HCT116 (cell line): ENCODE measurements at regions not wholly inside any gene's neighbourhood (a gene's known extent, or its start where the extent isn't known, plus 50 kb on each side); places are given as distances from the start of the nearest gene placed in this dataset.
A peak's percentile ranks its signal among the peaks of the same experiment; 100 is the strongest.
"Not testable (repeated sequence)": the region's sequence is repeated elsewhere in the genome, so short reads cannot be mapped to it uniquely, and the experiment has no call there.

Experiments used
- ATF3 ChIP-seq: IDR thresholded peaks from 2 replicates; pipeline ENCODE4 v1.6.1; 2012
- CBX3 ChIP-seq: IDR thresholded peaks from 2 replicates; pipeline ENCODE4 v1.6.1; 2012; ENCODE audit warnings: low read depth
- CEBPB ChIP-seq: IDR thresholded peaks from 2 replicates; pipeline ENCODE4 v1.6.1; 2012; ENCODE audit warnings: low read depth
- CTCF ChIP-seq, 3 experiments: fragments of 200-600 bp in 1 of 3; sonication (generic) in 1 of 3; IDR thresholded peaks in 2 of 3; conservative IDR thresholded peaks in 1 of 3; 2 replicates each; pipeline ENCODE4 v1.5.1; 2012 to 2017; ENCODE audit warnings: low read depth in 2 of 3, low read length in 2 of 3, antibody characterized with exemption in 1 of 3, borderline replicate concordance in 1 of 3, control low read depth in 1 of 3, mild to moderate bottlenecking in 1 of 3, mixed read lengths in 1 of 3, mixed run types in 1 of 3, moderate library complexity in 1 of 3; ENCODE audit not compliant: insufficient read depth in 1 of 3
- ELF1 ChIP-seq: IDR thresholded peaks from 2 replicates; pipeline ENCODE4 v1.6.1; 2012; ENCODE audit warnings: low read depth, borderline replicate concordance
- FOSL1 ChIP-seq: IDR thresholded peaks from 2 replicates; pipeline ENCODE4 v1.6.1; 2012; ENCODE audit warnings: low read depth
- MAX ChIP-seq: IDR thresholded peaks from 2 replicates; pipeline ENCODE4 v1.6.1; 2012
- POLR2A ChIP-seq: IDR thresholded peaks from 2 replicates; pipeline ENCODE4 v1.7.0; 2011; ENCODE audit warnings: borderline replicate concordance; ENCODE audit not compliant: insufficient read depth, insufficient read length; ENCODE audit errors: extremely low read depth
- REST ChIP-seq: IDR thresholded peaks from 2 replicates; pipeline ENCODE4 v1.6.1; 2012; ENCODE audit warnings: low read depth
- SP1 ChIP-seq: IDR thresholded peaks from 2 replicates; pipeline ENCODE4 v1.6.1; 2012; ENCODE audit warnings: low read depth

GRCh38 chr2:94797235-94797634 is 74.0 kb upstream of the TEKT4 start:
- peak; percentile 21 to 44 (median 30); a peak in 3 of 6 replicates for TF ChIP-seq CTCF (IDR thresholded peaks at IDR 0.05 in 2 of 3, conservative IDR thresholded peaks at IDR 0.05 in 1 of 3; ENCODE audit: borderline replicate concordance in 1 of 3, insufficient read depth in 1 of 3, low read depth in 2 of 3, low read length in 2 of 3)
- TF ChIP-seq CBX3, MAX, SP1, FOSL1, CEBPB, ELF1, REST, POLR2A, ATF3: not testable (repeated sequence)
